Endothelial cell of hepatic sinusoid (primary cell): ENCODE measurements at regions not wholly inside any gene's neighbourhood (a gene's known extent, or its start where the extent isn't known, plus 50 kb on each side); places are given as distances from the start of the nearest gene placed in this dataset.
"Not testable (repeated sequence)": the region's sequence is repeated elsewhere in the genome, so short reads cannot be mapped to it uniquely, and the experiment has no call there.

Source experiments
- in situ Hi-C: cut with HindIII; loops from 2 replicates; pipeline ENCODE4 v1.10.0; 2017; ENCODE audit warnings: low sequenced_read_pairs

DNA sequence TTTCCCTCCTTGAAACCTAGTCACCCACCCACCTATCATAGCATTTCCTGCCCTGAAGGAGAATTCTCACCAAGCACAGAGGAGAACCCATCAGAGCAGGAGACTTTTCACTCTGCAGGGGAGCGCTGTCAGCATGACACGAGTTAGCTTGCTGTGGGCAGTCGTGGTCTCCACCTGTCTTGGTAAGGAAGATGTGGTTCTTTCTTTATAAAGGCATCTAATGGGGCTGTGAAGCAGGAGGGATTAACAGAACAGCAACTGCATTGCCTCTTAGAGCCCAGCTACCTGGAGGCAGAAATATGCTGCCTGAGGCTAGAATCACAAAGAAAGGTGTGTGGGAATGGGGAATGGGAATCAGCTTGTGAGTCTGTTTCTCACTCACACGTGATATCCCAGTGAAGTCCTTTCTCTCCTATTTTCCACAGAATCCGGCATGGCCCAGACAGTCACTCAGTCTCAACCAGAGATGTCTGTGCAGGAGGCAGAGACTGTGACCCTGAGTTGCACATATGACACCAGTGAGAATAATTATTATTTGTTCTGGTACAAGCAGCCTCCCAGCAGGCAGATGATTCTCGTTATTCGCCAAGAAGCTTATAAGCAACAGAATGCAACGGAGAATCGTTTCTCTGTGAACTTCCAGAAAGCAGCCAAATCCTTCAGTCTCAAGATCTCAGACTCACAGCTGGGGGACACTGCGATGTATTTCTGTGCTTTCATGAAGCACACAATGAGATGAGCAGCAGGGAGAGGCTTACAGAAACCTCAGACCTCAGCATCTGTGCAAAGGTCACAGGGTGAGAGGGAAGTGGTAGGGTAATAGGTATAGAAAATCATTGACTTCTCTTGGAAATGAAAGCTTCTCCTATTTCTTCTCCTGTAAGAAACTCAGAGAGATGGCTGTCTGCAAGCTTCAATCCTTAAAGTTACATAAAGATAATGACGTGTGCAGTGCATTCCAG is 316.9 kb downstream of the DAD1 start:
- in situ Hi-C loops: loop anchor here (5.0 kb wide), 1 partner anchor 65 kb away; no protein-coding TSS in a partner anchor

DNA sequence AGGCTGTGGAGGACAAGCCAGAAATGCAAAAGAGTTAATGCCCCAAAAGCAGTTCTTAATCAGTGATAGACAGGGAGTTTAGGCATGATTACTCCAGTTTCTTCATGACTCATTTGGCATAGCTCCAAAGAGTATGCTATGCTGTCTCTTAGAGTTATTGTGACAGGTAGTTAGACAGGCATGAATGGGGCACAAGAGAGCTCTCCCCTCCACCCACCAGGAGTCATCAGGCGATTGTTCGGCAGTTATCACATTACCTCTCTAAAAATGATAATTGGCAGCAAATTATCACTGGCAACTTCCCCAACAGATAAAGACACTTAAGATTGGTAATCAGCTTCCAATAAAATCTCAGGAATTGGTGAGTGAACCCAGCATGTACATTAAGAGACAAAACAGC is 320.1 kb downstream of the DAD1 start:
- in situ Hi-C loops: no loop called here

DNA sequence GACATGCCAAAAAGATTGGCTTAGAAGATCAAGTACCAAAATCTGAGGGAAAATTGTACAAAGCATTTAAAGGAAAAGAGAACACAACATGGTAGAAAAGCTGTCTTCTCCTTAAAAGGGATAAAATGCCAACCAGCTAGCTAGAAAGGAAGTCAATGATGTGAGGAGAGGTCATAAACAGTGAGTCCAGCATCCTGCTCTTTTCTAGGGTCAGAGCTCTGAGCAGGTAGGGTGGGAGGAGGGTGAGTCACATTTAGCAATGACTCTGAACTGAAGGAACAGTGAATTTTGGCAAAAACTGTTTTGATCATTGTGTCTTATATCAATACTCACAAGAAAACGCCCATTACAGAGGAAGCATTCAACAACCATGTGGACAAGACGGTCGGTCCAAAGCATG is 322.3 kb downstream of the DAD1 start:
- in situ Hi-C loops: no loop called here

DNA sequence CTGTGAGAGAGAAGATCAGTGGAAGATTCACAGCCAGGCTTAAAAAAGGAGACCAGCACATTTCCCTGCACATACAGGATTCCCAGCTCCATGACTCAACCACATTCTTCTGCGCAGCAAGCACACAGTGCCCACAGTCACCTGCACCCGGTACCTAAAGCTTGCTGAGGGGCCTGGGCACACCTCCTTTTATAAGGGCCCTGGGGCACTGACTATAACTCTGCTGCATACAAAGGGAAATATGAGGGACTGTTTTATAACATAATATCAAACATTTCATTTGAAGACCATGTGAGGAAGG is 322.9 kb downstream of the DAD1 start:
- in situ Hi-C loops: no loop called here

DNA sequence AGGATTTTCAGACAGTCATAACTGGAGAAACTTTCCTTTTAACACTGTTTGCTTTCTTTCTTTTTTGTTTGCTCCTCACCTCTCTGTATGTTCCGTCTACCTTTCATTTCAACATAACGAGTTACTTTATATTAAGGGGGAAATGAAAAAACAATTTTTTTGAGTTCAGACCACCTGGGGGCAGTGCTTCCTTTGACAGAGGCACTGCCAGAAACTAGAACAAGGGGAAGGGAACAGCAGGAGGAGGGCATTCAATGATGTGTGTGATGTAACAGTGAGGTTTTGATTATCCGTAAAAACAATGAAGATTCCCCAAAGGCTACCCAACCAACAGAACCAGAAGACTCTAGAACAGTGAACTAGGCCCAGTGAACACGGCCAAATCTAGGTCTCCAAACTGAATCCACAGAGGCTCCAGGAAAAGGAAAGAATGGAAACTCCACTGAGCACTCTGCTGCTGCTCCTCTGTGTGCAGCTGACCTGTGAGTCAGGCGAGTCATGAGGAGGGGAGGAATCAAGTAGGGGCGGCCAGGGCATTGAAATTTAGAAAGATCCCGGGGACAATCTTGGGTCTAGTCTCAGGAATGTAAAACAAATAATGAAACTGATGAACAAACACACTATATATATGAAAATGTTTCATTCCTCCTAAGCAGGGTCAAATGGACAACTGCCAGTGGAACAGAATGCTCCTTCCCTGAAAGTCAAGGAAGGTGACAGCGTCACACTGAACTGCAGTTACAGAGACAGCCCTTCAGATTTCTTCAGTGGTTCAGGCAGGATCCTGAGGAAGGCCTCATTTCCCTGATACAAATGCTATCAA is 323.5 kb downstream of the DAD1 start:
- in situ Hi-C loops: no loop called here

DNA sequence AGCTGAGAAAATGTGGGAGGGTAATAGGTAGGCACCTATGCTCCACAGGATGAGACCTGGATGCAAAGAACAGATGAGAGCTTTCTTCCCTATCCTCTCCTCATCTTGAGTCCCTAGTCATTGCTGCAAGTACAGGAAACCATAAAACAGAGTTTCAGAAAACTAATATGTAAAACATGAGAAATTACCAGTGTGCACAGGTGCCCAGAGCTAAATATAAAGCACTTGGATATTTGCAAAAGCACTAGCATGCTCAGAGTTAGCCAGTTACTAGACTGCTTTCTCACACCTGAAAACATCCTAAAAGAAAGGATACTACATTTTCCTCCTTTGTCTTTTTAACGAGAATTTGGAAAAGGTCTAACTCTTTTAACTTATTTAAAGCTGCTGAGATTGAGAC is 324.3 kb downstream of the DAD1 start:
- in situ Hi-C loops: no loop called here

DNA sequence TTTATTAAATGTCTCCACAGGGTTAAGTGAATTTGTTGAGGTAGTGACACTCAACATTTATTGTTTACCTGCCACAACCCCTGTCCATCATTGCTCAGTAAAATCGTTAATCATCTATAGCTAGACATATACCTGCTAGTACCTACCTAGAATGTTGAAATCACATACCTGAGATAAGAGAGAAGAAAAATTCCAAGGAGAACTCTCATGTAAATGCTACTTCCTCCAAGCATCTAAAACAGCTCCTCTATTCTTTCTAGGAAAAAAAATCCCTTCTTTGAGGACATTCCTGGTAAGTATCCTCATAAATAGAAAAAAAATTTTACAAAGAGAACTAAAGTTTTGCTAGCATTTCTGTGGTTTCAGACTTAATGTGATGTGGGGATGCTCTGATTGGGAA is 325.1 kb downstream of the DAD1 start:
- in situ Hi-C loops: no loop called here

DNA sequence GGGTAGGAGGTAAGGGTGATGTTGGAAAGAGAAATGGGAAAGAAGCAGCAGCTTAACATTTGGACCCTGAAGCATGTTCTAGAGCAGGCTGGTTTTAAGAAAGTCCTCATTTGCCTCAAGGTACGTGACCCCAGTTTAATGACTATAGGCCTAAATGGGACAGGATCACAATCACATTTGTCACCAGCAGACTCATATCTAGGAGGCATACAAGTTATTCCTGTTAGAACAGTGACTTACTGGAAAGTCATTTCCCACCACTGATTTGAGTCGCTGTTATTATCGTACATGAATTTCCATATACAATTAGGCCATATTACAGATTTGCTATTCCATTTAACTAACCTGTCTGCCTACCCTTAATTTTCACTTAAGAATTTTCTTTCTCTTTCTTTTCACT is 326.1 kb downstream of the DAD1 start:
- in situ Hi-C loops: no loop called here

DNA sequence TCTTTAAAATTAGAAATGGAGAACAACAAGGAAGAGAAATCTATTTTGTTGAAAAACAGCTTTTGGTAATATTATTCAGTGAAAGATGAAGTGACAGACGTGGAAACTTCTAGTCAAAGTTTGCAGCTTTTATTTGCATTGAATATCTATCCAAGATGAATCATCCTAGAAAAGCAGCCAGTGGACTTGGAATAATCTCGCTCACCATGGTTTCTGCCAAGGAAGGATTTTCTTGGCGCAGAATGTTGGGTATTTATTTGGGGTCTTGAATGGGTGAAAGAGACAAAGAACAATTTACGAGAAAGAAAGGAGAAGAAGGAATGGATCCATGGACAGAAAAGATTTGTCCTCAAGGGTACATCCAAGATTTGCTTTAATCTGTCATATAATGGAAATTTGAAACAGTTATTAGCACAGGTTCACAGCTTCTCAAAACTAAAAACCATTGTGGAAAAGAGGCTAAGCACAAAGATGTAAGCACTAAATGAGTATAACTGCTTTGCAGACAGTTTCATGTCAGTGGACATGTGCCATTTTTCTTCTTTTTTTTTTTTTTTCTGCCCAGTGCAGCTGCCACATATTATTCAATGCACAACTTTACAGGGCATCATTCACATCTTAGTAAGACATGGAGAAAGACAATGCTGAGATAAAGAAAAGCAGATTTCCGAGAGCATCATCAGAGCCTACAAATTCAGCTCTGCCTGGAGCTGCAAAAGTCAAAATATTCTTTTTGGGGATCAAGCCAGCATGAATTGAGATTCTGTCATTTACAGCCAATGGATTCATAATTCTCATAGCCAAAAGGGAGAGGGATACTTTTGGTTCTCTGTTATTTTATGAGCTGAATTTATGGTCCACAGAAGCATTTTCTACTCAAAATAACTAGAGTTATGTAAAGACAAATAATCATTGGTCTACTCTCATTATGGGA is 333.7 kb downstream of the DAD1 start:
- in situ Hi-C loops: no loop called here

DNA sequence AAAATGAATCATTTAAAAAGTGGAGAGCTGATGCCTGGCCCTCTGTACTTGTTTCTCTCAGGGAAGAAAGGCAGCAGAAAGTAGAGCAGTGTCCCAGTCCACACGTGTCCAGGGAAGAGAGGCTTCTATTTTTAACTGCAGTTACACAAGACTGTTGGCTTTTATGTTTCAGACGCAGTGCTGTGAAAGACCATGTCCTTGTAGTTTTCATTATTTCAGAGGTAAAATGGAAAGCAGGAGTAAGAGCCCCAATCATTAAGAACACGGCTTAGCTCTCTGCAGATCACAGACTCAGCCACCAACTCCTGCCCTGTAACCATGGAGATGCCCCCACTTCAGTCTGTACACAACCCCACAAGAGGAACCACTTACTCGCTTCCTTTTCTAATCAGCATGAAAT is 336.3 kb downstream of the DAD1 start:
- in situ Hi-C loops: no loop called here

DNA sequence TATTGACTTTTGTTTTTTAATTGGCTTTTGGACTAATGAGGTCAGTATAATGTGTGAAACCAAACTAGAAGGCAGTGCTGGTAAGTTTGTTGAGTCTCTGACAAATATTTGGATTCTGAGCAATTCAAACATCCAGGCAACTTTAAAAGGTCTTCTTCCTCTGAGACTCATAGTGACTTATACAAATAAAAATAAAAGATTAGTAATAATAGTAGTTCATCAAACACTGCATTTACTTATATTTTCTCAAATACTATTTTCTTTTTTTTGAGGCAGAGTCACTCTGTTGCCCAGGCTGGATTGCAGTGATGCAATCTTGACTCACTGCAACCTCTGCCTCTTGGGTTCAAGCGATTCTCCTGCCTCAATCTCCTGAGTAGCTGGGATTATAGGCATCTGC is 337.9 kb downstream of the DAD1 start:
- in situ Hi-C loops: no loop called here

DNA sequence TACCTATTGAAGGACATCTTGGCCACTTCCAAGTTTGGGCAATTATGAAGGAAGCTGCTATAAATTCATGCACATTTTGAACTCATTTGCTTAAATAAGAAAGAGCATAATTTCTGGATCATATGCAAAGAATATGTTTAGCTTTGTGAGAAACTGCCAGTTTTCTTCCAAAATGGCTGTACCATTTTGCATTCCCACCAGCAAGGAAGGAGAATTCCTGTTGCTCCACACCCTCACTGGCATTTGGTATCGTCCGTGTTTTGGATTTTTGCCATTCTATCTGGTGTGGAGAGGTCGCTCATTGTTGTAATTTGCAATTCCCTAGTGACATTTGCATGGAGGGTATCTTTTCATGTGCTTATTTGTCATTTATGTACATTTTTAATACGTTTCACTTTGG is 339.3 kb downstream of the DAD1 start:
- in situ Hi-C loops: no loop called here

DNA sequence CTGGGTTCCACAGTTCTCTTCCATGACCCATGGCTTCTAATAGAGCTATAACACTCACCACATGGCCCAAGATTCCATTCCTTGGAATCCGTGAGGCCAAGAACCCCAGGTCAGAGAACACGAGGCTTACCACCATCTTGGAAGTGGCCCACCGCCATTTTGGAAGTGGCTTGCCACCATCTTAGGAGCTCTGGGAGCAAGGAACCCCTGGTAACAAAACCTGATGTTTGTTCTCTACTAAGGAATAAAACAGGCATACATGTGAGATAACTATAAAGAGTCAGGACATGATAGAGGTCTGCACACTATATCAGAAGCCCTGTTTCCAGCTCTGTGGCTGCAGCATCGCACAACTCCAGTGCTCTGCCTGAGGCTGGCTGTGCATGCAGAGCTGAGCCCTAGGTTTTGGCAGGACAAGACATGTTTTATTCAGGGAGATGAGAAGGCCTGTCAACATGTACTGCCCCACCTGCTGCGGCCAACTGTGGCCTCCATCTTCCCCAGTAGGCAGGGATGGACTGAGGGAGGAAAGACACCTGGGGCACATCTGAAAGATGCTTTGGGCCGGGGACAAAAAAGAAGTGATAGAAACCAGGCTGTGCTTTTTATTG is 344.9 kb downstream of the DAD1 start:
- in situ Hi-C loops: no loop called here

DNA sequence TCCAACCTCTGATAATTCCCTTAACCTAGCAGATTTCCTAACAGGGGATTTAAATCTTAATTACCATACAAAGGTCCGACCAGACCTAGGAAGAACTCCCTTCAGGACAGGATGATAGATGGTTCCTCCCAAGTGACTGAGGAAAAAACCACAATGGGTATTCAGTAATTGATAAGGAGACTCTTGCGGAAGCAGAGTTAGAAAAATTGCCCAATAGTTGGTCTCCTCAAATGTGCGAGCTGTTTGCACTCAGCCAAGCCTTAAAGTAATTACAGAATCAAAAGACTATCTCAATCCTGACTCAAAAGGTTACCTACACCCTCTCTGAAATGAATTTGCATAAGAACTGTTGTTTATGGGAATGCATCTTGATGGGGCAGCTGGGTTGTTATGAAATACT is 350.7 kb downstream of the DAD1 start:
- in situ Hi-C loops: not testable (repeated sequence)

DNA sequence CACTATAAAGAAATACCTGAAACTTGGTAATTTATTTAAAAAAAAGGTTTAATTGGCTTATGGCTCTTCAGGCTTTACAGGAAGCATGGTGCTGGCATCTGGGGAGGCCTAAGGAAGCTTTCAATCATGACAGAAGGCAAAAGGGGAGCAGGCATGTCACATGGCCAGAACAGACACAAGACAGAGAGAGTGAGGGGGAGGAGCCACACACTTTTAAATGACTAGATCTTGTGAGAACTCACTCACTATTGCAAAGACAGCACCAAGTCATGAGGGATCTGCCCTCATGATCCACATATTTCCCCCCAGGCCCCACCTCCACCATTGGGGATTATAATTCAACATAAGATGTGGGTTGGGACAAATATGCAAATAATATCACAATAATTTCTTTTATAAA is 355.6 kb downstream of the DAD1 start:
- in situ Hi-C loops: no loop called here

DNA sequence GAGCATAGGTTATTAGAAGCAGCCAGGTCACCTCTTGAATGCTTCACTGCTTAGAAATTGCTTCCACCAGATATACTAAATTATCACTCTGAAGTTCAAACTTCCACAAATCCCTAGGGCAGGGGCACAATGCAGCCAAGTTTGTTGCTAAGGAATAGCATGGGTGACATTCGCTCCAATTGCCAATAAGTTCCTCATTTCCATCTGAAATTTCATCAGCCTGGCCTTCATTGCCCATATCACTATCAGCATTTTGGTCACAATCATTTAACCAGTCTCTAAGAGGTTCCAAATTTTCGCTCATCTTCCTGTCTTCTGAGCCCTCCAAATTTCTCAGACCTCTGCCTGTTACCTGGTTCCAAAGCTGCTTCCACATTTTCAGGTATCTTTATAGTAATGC is 356.1 kb downstream of the DAD1 start:
- in situ Hi-C loops: no loop called here

DNA sequence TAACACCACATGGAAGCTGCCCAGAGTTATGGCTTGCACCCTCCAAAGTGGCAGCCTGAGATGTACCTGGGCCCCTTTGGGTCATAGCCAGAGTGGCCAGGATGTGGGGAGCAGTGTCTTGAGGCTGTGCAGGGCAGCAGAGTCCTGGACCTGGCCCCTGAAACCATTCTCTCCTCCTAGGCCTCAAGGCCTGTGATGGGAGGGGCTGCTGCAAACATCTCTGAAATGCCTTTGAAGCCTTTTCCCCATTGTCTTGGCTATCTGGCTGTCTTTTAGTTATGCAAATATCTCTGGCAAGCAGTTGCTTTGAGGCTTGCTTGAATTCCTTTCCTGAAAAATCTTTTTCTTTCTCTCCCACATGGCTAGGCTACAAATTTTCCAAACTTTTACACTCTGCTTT is 356.5 kb downstream of the DAD1 start:
- in situ Hi-C loops: no loop called here

DNA sequence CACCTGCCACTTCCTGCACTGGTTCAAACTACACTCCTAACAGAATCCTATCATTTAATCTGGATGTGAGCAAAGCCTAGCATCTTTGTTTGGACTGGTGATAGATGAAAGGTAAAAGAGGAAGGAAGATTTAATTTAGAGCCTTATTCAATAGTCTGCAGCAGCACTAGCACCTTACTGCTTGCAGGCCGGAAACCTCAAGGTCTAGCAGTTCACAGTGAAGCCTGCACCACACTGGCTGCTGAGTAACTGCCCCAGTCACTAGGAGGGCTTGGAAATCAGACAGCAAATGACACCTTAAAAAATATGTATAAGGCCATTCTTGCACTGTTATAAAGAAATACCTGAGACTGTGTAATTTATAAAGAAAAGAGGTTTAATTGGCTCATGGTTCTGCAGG is 358.0 kb downstream of the DAD1 start:
- in situ Hi-C loops: no loop called here

DNA sequence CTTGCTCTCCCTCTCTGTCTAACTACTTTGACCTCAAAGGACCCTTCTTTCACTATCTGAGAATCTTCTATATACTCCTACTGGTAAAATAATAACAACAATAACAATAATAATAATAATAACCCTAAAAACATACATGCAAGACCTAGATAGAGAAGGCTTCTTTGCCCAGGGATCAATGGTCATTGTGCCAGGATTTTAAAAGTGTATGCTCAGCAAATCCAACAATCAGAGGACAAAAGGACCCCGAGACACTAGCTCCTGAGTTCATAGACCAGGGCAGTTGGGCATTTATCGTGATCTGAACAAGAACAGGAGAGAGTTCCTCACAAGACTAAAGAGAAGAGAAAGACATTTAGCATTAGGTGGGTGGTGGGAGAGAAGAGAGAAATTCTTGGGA is 358.5 kb downstream of the DAD1 start:
- in situ Hi-C loops: no loop called here

DNA sequence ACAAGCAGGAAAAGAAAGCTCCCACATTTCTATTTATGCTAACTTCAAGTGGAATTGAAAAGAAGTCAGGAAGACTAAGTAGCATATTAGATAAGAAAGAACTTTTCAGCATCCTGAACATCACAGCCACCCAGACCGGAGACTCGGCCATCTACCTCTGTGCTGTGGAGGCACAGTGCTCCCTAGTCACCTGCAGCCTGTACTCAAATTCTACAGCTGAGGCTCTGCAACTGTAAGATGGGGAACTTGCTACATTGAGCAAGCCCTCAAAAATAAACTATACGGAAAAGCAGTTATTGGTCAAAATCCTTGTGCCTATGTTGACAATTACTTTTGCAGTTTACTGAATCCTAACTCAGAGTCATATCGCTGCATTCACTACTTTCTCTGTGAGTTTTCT is 361.9 kb downstream of the DAD1 start:
- in situ Hi-C loops: no loop called here

DNA sequence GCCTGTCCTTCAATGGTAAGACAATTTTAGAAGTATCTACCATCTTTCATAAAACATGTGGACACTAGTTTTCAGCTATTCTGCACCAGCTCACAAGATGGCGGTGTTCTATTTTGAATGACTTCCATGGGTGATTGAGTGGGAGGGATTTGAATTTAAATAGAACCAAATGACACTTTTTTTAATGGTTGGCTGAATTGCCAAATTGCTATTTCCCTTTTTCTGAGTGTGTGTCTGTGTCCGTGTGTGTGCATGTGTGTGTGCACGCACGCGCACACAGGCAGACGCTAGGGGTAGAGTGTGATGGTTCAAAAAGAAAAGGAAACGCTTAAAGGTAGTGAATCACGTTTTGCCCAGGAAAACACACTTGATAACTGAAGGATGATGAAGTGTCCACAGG is 362.6 kb downstream of the DAD1 start:
- in situ Hi-C loops: no loop called here
